Muscle layer of duodenum (tissue), 2 donors: ENCODE measurements at regions not wholly inside any gene's neighbourhood (a gene's known extent, or its start where the extent isn't known, plus 50 kb on each side); places are given as distances from the start of the nearest gene placed in this dataset.
"Not testable (repeated sequence)": the region's sequence is repeated elsewhere in the genome, so short reads cannot be mapped to it uniquely, and the experiment has no call there.

Source experiments
- H3K27ac ChIP-seq: one replicate; pipeline ENCODE4 v1.7.0; 2013; ENCODE audit warnings: mild to moderate bottlenecking, low read length
- H3K27me3 ChIP-seq: one replicate; pipeline ENCODE4 v1.7.0; 2013; ENCODE audit warnings: low read depth, mild to moderate bottlenecking, control low read depth, low read length
- H3K36me3 ChIP-seq, 2 donors: one replicate each; pipeline ENCODE4 v1.7.0; 2013; ENCODE audit warnings: low read length in 2 of 2, control low read depth in 1 of 2, mild to moderate bottlenecking in 1 of 2; ENCODE audit not compliant: insufficient read depth in 2 of 2, control insufficient read depth in 1 of 2
- H3K4me1 ChIP-seq, 2 donors: one replicate each; pipeline ENCODE4 v1.7.0; 2013; ENCODE audit warnings: low read length in 2 of 2, mild to moderate bottlenecking in 2 of 2, control low read depth in 1 of 2, moderate library complexity in 1 of 2; ENCODE audit not compliant: insufficient read depth in 2 of 2, control insufficient read depth in 1 of 2
- H3K4me3 ChIP-seq, 2 donors: one replicate each; pipeline ENCODE4 v1.7.0; 2013; ENCODE audit warnings: low read length in 2 of 2, low read depth in 1 of 2, mild to moderate bottlenecking in 1 of 2
- H3K9me3 ChIP-seq, 2 donors: one replicate each; pipeline ENCODE4 v1.7.0; 2013; ENCODE audit warnings: low read length in 2 of 2, control low read depth in 1 of 2, mild to moderate bottlenecking in 1 of 2; ENCODE audit not compliant: control insufficient read depth in 1 of 2
- donor health status: healthy.

- H3K4me1 ChIP-seq, H3K27ac ChIP-seq, H3K36me3 ChIP-seq, H3K9me3 ChIP-seq, H3K4me3 ChIP-seq, H3K27me3 ChIP-seq: not testable (repeated sequence)
Observed at GRCh38 chr4:123004079-123004478, 81.7 kb upstream of the NUDT6 start.

DNA sequence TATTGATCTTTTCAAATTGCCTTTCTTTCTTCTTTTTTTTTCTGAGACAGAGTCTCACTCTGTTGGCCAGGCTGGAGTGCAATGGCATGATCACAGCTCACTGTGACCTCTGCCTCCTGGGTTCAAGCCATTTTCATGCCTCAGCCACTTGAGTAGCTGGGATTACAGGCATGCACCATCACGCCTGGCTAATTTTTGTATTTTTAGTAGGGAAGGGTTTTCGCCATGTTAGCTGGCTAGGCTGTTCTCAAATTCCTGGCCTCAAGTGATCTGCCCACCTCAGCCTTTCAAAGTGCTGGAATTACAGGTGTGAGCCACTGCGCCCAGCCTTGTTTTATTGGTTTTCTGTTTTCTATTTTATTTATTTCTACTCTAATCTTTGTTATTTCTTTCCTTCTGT, 82.7 kb upstream of the NUDT6 start:
- H3K27ac ChIP-seq, H3K4me1 ChIP-seq, H3K9me3 ChIP-seq, H3K36me3 ChIP-seq, H3K4me3 ChIP-seq, H3K27me3 ChIP-seq: not testable (repeated sequence)

- no peak overlapping the region for H3K4me3 ChIP-seq
Observed at GRCh38 chr4:123007679-123008078, 85.3 kb upstream of the NUDT6 start.

GRCh38 chr4:123012416-123012815, 90.0 kb upstream of the NUDT6 start:
- not testable (repeated sequence) for H3K4me3 ChIP-seq, H3K27me3 ChIP-seq, H3K4me1 ChIP-seq, H3K9me3 ChIP-seq, H3K36me3 ChIP-seq, H3K27ac ChIP-seq

More at GRCh38 chr4:123007679-123008078, 85.3 kb upstream of the NUDT6 start:
- Histone ChIP-seq H3K9me3 (no peaks in the 10 kb centered on the region), H3K4me1 (no peaks in the 10 kb centered on the region), H3K36me3 (no peaks in the 10 kb centered on the region), H3K27ac (no peak overlapping the region), H3K27me3 (no peaks in the 10 kb centered on the region)

GRCh38 chr4:123014038-123014437, 91.6 kb upstream of the NUDT6 start:
- peaks cover 0 to 4% of the 10 kb centered on the region in 2 donors for H3K4me1 ChIP-seq
- H3K27me3 ChIP-seq = no peaks in the 10 kb centered on the region
- no peaks in the 10 kb centered on the region for H3K36me3 ChIP-seq
- H3K27ac ChIP-seq = no peak overlapping the region
- no peak overlapping the region for H3K4me3 ChIP-seq
- no peaks in the 10 kb centered on the region for H3K9me3 ChIP-seq

DNA sequence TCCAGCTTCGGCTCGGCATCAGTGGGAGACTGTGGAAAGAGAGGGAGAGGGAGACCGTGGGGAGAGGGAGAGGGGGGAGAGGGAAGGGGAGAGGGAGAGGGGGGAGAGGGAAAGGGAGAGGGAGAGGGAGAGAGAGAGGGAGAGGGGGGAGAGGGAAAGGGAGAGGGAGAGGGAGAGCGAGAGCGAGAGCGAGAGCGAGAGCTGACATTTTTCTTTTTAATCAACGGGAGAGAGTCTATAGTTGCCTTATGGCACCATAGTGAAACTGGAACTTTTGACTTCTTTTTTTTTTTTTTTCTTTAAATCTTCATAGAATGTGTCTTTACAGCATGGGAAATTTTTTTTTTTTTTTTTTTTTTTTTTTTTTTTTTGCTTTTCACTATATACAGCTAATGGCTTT, 94.7 kb upstream of the NUDT6 start:
- H3K36me3 ChIP-seq = no peaks in the 10 kb centered on the region
- no peak overlapping the region for H3K27ac ChIP-seq
- no peak overlapping the region for H3K4me3 ChIP-seq

GRCh38 chr4:123017636-123018395, 95.4 kb upstream of the NUDT6 start:
- H3K4me1 ChIP-seq = peaks cover 0 to 4% of the 10 kb centered on the region in 2 donors
- H3K4me3 ChIP-seq = no peak overlapping the region
- H3K27me3 ChIP-seq = no peaks in the 10 kb centered on the region
- no peaks in the 10 kb centered on the region for H3K36me3 ChIP-seq
- no peak overlapping the region for H3K27ac ChIP-seq
- no peaks in the 10 kb centered on the region for H3K9me3 ChIP-seq

More for the DNA sequence above, 94.7 kb upstream of the NUDT6 start:
- Histone ChIP-seq H3K27me3 (no peaks in the 10 kb centered on the region), H3K9me3 (no peaks in the 10 kb centered on the region), H3K4me1 (peaks cover 0 to 4% of the 10 kb centered on the region in 2 donors)

DNA sequence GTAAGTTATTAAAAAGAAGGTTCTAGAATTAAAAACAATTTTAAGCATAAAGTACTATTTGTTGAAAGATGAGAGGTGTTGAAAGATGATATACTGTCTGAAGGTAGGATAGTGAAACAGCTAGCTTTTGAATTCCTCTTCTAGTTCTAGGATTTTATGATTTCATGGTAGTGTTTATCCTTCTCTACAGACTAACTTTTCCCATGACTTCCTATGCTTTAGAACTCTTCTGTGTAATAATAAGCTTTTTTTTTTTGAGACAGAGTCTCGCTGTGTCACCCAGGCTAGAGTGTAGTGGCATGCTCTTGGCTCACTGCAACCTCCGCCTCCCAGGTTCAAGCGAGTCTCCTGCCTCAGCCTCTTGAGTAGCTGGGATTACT, 96.0 kb upstream of the NUDT6 start:
- Histone ChIP-seq H3K4me1 (peaks cover 0 to 4% of the 10 kb centered on the region in 2 donors), H3K27me3 (no peaks in the 10 kb centered on the region), H3K4me3 (no peak overlapping the region), H3K27ac (no peak overlapping the region), H3K36me3 (no peaks in the 10 kb centered on the region), H3K9me3 (no peaks in the 10 kb centered on the region)

GRCh38 chr4:123020285-123020684, 97.9 kb upstream of the NUDT6 start:
- Histone ChIP-seq H3K36me3 (no peaks in the 10 kb centered on the region), H3K4me3 (no peak overlapping the region), H3K27ac (no peak overlapping the region), H3K9me3 (no peaks in the 10 kb centered on the region), H3K27me3 (no peaks in the 10 kb centered on the region), H3K4me1 (peaks cover 0 to 4% of the 10 kb centered on the region in 2 donors)

DNA sequence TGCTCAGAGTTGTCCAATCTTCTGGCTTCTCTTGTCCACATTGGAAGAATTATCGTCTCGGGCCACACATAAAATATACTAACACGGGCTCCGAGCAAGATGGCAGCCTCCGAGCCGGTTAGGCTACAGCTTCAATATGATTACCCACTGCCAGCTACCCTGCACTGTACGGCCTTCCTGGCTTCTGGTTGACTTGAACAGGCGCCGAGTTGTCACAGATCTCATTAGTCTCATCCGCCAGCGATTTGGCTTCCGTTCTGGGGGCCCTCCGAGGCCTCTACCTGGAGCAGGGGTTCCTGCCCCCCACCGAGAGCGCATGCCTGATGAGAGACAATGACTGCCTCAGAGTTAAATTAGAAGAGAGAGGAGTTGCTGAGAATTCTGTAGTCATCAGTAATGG, 101.2 kb upstream of the NUDT6 start:
- Histone ChIP-seq H3K27ac (no peak overlapping the region), H3K4me1 (no peaks in the 10 kb centered on the region), H3K9me3 (no peaks in the 10 kb centered on the region), H3K27me3 (no peaks in the 10 kb centered on the region), H3K4me3 (no peak overlapping the region), H3K36me3 (peaks cover 0 to 4% of the 10 kb centered on the region in 2 donors)

DNA sequence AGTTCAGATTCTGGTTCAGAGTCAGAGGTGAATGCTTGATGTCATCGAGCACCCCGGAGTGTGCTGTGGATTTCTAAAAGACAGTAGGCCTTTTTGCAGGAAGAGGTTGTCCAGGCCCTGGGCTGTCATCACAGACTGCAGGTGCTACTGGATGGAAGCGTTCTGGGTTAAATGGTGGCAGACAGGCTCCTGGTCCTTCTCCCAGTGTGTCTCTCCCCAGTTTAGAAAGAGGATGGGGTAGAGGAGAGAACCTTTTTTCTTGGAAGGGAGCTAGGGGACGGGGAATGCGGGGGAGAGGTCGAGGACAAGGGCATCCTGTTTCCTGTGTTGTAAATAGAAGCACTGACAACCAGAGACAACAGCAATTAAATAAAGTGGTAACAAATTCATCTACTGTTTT, 102.3 kb upstream of the NUDT6 start:
- Histone ChIP-seq H3K9me3 (no peaks in the 10 kb centered on the region), H3K4me1 (no peaks in the 10 kb centered on the region), H3K27me3 (no peaks in the 10 kb centered on the region), H3K4me3 (no peak overlapping the region), H3K36me3 (peaks cover 0 to 12% of the 10 kb centered on the region in 2 donors), H3K27ac (no peak overlapping the region)

GRCh38 chr4:123025398-123025797, 103.0 kb upstream of the NUDT6 start:
- no peak overlapping the region for H3K27ac ChIP-seq
- no peaks in the 10 kb centered on the region for H3K4me1 ChIP-seq
- peaks cover 0 to 13% of the 10 kb centered on the region in 2 donors for H3K36me3 ChIP-seq
- H3K9me3 ChIP-seq = no peaks in the 10 kb centered on the region
- no peaks in the 10 kb centered on the region for H3K27me3 ChIP-seq
- no peak overlapping the region for H3K4me3 ChIP-seq
